Choroid plexus epithelial cell (primary cell): ENCODE measurements at regions not wholly inside any gene's neighbourhood (a gene's known extent, or its start where the extent isn't known, plus 50 kb on each side); places are given as distances from the start of the nearest gene placed in this dataset.
"Not testable (repeated sequence)": the region's sequence is repeated elsewhere in the genome, so short reads cannot be mapped to it uniquely, and the experiment has no call there.

ENCODE experiments used
- DNase-seq: peaks from one replicate; pipeline ENCODE4 v3.0.0-alpha.2; 2010; ENCODE audit warnings: low read depth
- H3K4me3 ChIP-seq: 2 replicates; pipeline ENCODE4 v1.5.1; 2011; ENCODE audit warnings: low read depth, mild to moderate bottlenecking, control low read depth, low read length, moderate library complexity
- CTCF ChIP-seq: conservative IDR thresholded peaks from 2 replicates; pipeline ENCODE4 v1.5.1; 2011; ENCODE audit warnings: low read depth, mild to moderate bottlenecking, control low read depth, inconsistent platforms, low read length, moderate library complexity

GRCh38 chr2:122562775-122563174 lies 807.3 kb downstream of the TSN start:
- H3K4me3 ChIP-seq, result no peak overlapping the region
- no peak for TF ChIP-seq CTCF
- DNase-seq, result no peak

DNA sequence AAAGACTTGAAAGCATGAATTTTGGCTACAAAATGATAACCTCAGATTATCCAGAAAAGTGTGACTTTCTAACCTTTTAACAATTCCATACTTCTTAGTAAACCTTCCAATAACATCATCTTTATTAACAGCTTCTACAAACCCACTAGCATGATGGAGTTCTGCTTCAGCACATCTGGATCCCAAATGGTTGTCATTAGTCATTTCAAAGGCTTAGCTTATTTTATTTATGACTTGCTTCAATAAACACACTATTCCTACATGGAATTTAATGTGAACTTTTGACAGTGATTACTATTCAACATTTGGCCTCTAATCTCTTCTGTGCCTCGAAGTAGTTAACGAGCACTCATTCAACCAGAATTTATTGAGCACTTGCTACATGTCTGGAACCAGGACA lies 808.3 kb downstream of the TSN start:
- DNase-seq, result no peak
- H3K4me3 ChIP-seq, result no peak overlapping the region
- no peak for TF ChIP-seq CTCF

DNA sequence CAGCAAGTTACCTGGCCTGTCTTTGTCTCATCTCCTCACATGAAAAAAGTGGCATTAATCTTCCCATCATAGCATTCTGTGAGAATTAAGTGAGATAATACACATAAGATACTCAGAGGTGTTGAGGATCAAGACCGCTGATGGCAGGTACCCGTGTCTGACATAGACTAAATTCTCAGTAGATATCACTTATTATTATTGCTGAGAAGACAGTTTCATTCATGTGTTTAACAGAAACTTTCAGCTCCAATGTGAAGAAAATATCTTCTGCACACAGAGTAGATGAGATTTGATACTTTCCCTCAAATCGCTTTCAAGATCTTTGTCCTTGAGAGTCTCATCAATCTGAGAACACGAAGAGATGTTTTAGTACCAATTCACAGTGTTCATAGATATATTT lies 809.4 kb downstream of the TSN start:
- no peak for TF ChIP-seq CTCF
- no peak overlapping the region for H3K4me3 ChIP-seq
- DNase-seq, result no peak

DNA sequence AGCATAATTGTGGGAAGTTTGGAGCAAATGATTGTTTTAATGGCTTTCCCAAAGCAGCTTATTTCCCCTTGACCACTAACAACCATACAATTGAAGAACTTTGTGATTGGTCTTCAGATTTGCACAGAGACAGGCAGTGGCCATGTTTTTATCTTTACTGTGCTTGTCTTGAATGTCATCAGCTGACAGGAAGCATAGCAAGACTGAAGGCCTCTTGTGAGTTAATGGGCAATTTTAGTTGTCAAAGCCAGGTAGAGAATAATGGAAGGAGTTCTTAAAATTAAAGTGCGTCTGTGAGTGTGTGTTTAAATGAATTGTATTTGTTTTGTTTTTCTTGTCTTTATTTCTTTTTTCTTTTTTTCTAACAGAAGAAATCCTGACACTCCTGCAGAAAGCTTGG lies 809.9 kb downstream of the TSN start:
- no peak for TF ChIP-seq CTCF
- no peak for DNase-seq
- H3K4me3 ChIP-seq, result no peak overlapping the region

DNA sequence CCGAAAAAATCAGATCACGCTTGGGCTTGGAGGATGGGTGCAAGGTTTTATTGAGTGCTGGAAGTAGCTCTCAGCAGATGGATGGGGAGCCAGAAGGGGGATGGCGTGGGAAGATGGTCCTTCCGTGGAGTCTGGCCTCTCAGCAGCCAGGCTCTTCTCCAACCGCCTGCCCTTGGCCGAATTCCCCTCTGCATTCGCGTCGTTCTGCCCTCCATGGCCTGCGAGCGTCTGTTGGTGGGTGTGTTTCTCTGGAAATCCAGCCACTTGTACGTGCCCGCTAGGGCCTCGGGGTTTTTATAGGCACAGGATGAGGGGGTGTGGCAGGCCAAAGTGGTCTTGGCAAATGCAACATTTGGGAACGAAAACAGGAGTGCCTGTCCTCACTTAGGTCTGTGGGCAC lies 815.2 kb downstream of the TSN start:
- no peak overlapping the region for H3K4me3 ChIP-seq
- TF ChIP-seq CTCF, result no peak
- no peak for DNase-seq

- not testable (repeated sequence) for H3K4me3 ChIP-seq, DNase-seq
Measured at GRCh38 chr2:122571471-122571870, 816.0 kb downstream of the TSN start.

GRCh38 chr2:122575076-122575475 lies 819.6 kb downstream of the TSN start:
- no peak for DNase-seq
- no peak overlapping the region for H3K4me3 ChIP-seq
- TF ChIP-seq CTCF, result no peak

GRCh38 chr2:122583159-122583917 lies 827.9 kb downstream of the TSN start:
- no peak for DNase-seq
- TF ChIP-seq CTCF, result no peak
- H3K4me3 ChIP-seq, result no peak overlapping the region
